ENCODE measurements at regions not wholly inside any gene's neighbourhood (a gene's known extent, or its start where the extent isn't known, plus 50 kb on each side); places are given as distances from the start of the nearest gene placed in this dataset.
"Not testable (repeated sequence)": the region's sequence is repeated elsewhere in the genome, so short reads cannot be mapped to it uniquely, and the experiment has no call there.

- not testable (repeated sequence) for DNase-seq
These were observed 52.0 kb upstream of the TMTC2 start for GRCh38 chr12:82634495-82635258.

DNA sequence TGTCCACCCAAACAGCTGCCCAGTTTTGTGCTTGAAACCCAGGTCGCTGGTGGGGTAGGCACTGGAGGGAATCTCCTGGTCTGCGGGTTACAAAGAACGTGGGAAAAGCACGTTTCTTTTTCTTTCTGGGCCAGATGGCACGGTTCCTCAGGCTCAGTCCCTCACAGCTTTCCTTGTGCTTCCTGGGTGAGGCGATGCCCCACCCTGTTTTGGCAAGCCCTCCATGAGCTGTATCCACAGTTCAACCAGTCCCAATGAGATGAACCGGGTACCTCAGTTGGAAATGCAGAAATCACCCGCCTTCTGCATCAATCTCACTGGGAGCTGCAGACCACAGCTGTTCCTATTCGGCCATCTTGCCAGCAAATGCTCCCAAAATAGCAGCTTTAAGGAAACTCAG, 51.4 kb upstream of the TMTC2 start:
- no peak for DNase-seq

All from fibroblast of skin of scalp (primary cell).